Right lobe of liver (tissue), 6 donors: ENCODE measurements at regions not wholly inside any gene's neighbourhood (a gene's known extent, or its start where the extent isn't known, plus 50 kb on each side); places are given as distances from the start of the nearest gene placed in this dataset.
"Not testable (repeated sequence)": the region's sequence is repeated elsewhere in the genome, so short reads cannot be mapped to it uniquely, and the experiment has no call there.

Source experiments
- ATAC-seq, 4 donors: fragments of 200-7000 bp; cut with Tn5 transposase; one replicate each; pipeline ENCODE4 v1.9.1; 2020; ENCODE audit warnings: mild to moderate bottlenecking in 4 of 4, moderate library complexity in 4 of 4
- DNase-seq, 3 donors: peaks; one replicate each; pipeline ENCODE4 v3.0.0-alpha.2; 2020
- H3K27ac ChIP-seq, 3 donors: fragments of 200-600 bp; one replicate each; pipeline ENCODE4 v1.8.0; 2022
- H3K27me3 ChIP-seq, 2 donors: fragments of 200-600 bp; one replicate each; pipeline ENCODE4 v1.8.0; 2022
- H3K36me3 ChIP-seq, 4 donors: fragments of 200-600 bp; sonication (generic) in 1 of 4; one replicate each; pipeline versions ENCODE4 v1.5.1 to v1.8.0; 2017 to 2022; ENCODE audit warnings: control low read depth in 1 of 4
- H3K4me1 ChIP-seq, 4 donors: fragments of 200-600 bp; sonication (generic) in 1 of 4; one replicate each; pipeline versions ENCODE4 v1.5.1 to v1.8.0; 2017 to 2022; ENCODE audit warnings: control low read depth in 1 of 4
- H3K4me3 ChIP-seq, 3 donors: fragments of 200-600 bp; one replicate each; pipeline ENCODE4 v1.8.0; 2022
- H3K9me3 ChIP-seq, 4 donors: fragments of 200-600 bp; sonication (generic) in 1 of 4; one replicate each; pipeline versions ENCODE4 v1.5.1 to v1.8.0; 2017 to 2022; ENCODE audit warnings: control low read depth in 1 of 4
- CTCF ChIP-seq, 4 donors: fragments of 200-600 bp in 3 of 4; fragments of 450-650 bp in 1 of 4; IDR thresholded peaks; one replicate each; pipeline versions ENCODE4 v1.5.1 to v1.8.0; 2016 to 2022; ENCODE audit warnings: antibody characterized with exemption in 4 of 4, mild to moderate bottlenecking in 2 of 4
- POLR2A ChIP-seq: fragments of 450-650 bp; IDR thresholded peaks from one replicate; pipeline ENCODE4 v1.6.1; 2017; ENCODE audit warnings: antibody characterized with exemption, mild to moderate bottlenecking
- WGBS: methylation state at CpG from one replicate; pipeline ENCODE4 v1.1.6; 2018; ENCODE audit warnings: low coverage, low lambda C conversion rate; ENCODE audit not compliant: insufficient coverage; ENCODE audit errors: missing lambda C conversion rate; 5-methylcytosine and 5-hydroxymethylcytosine counted together
- intact Hi-C, 2 donors: fragments of 100-400 bp; cut with DNase I; formaldehyde crosslinking; loops; one replicate each; pipeline versions ENCODE4 v1.11.2 to v1.14.1; 2022
- donor health status: DM: no; HTN: yes; CAD: no.
- donor health status: DM: no; HTN: no; CAD: no.
- donor health status: DM: no; HTN: no; CAD: no.
- donor health status: DM: no; HTN: yes; CAD: no.
- donor health status: DM: no; HTN: yes; CAD: no.

- 42% methylated on average over 12 of the region's 13 CpGs for WGBS
- Histone ChIP-seq H3K9me3 (no peaks in the 10 kb centered on the region), H3K27me3 (no peaks in the 10 kb centered on the region), H3K36me3 (no peaks in the 10 kb centered on the region), H3K27ac (no peak overlapping the region), H3K4me1 (no peaks in the 10 kb centered on the region), H3K4me3 (no peak overlapping the region)
- intact Hi-C loops: no loop called here
- ATAC-seq (no peak), DNase-seq (no peak)
- no peak for TF ChIP-seq CTCF (IDR thresholded peaks at IDR 0.05)
- TF ChIP-seq POLR2A: no peak
These were observed 76.7 kb downstream of the RASL11A start for GRCh38 chr13:27347211-27347772.

- TF ChIP-seq CTCF (IDR thresholded peaks at IDR 0.05): no peak
- no peak for TF ChIP-seq POLR2A
- no peaks in the 10 kb centered on the region for H3K4me1 ChIP-seq
- no peaks in the 10 kb centered on the region for H3K36me3 ChIP-seq
- intact Hi-C loops: no loop called here
- WGBS: 29% methylated on average over 3 of the region's 6 CpGs
- H3K4me3 ChIP-seq: no peak overlapping the region
- ATAC-seq (no peak), DNase-seq (no peak)
- H3K9me3 ChIP-seq: no peaks in the 10 kb centered on the region
- H3K27me3 ChIP-seq: no peaks in the 10 kb centered on the region
- no peak overlapping the region for H3K27ac ChIP-seq
These were observed 76.0 kb upstream of the GTF3A start for GRCh38 chr13:27348461-27348860.

GRCh38 chr13:27349458-27349857 is 75.0 kb upstream of the GTF3A start:
- Histone ChIP-seq H3K9me3 (no peaks in the 10 kb centered on the region), H3K27me3 (no peaks in the 10 kb centered on the region), H3K27ac (no peak overlapping the region), H3K4me3 (no peak overlapping the region), H3K4me1 (no peaks in the 10 kb centered on the region), H3K36me3 (no peaks in the 10 kb centered on the region)
- ATAC-seq (no peak), DNase-seq (no peak)
- TF ChIP-seq POLR2A (no peak), CTCF (IDR thresholded peaks at IDR 0.05) (no peak)
- 58% methylated on average over 2 of the region's 3 CpGs for WGBS
- intact Hi-C loops: no loop called here

- not testable (repeated sequence) for H3K4me1 ChIP-seq, H3K27me3 ChIP-seq, H3K4me3 ChIP-seq, DNase-seq, H3K27ac ChIP-seq, ATAC-seq, H3K9me3 ChIP-seq, H3K36me3 ChIP-seq
- 95% methylated on average over 4 of the region's 6 CpGs for WGBS
- intact Hi-C loops: loop anchor here in 1 of 2 donors (10.0 kb wide), 2 partner anchors 66 to 356 kb away; no protein-coding TSS in a partner anchor
These were observed 73.6 kb upstream of the GTF3A start for GRCh38 chr13:27350825-27351224.

- H3K36me3 ChIP-seq: no peaks in the 10 kb centered on the region
- TF ChIP-seq POLR2A (no peak), CTCF (IDR thresholded peaks at IDR 0.05) (no peak)
- no peaks in the 10 kb centered on the region for H3K9me3 ChIP-seq
- H3K27ac ChIP-seq: no peak overlapping the region
- no peak overlapping the region for H3K4me3 ChIP-seq
- no peaks in the 10 kb centered on the region for H3K27me3 ChIP-seq
- H3K4me1 ChIP-seq: no peaks in the 10 kb centered on the region
- intact Hi-C loops: loop anchor here in 1 of 2 donors (10.0 kb wide), 2 partner anchors 68 to 358 kb away; no protein-coding TSS in a partner anchor
- DNase-seq: no peak
- ATAC-seq: no peak
- WGBS: 84% methylated on average over 6 of the region's 11 CpGs
These were observed 71.7 kb upstream of the GTF3A start for GRCh38 chr13:27352698-27353097.
